Activated CD8-positive, alpha-beta T cell treated with anti-CD3 and anti-CD28 coated beads for 36 hours (primary cell): ENCODE measurements at regions not wholly inside any gene's neighbourhood (a gene's known extent, or its start where the extent isn't known, plus 50 kb on each side); places are given as distances from the start of the nearest gene placed in this dataset.
A peak's percentile ranks its signal among the peaks of the same experiment; 100 is the strongest.

Experiments used
- ATAC-seq: fragments of 200-7000 bp; cut with Tn5 transposase; one replicate; pipeline ENCODE4 v1.10.0; 2021; ENCODE audit warnings: mild to moderate bottlenecking, moderate library complexity
- CTCF ChIA-PET: fragments of 350-600 bp; sonication (Branson Sonifier 250); formaldehyde crosslinking; loops from one replicate; lab custom pipeline; 2021; ENCODE audit warnings: antibody characterized with exemption; lab: Charles Lee
- POLR2A ChIA-PET: fragments of 350-600 bp; sonication (Branson Sonifier 250); formaldehyde crosslinking; loops from one replicate; lab custom pipeline; 2021; ENCODE audit warnings: antibody characterized with exemption; lab: Charles Lee
- DNase-seq: peaks from one replicate; pipeline ENCODE4 v3.0.0-alpha.2; 2020
- H3K27ac Mint-ChIP-seq: one replicate; pipeline ENCODE4 v1.8.0; 2021; ENCODE audit warnings: mild to moderate bottlenecking, mixed read lengths
- H3K27me3 Mint-ChIP-seq: one replicate; pipeline ENCODE4 v1.8.0; 2021; ENCODE audit warnings: mixed read lengths
- H3K36me3 Mint-ChIP-seq: one replicate; pipeline ENCODE4 v1.8.0; 2021; ENCODE audit warnings: low read depth, mixed read lengths
- H3K4me1 Mint-ChIP-seq: one replicate; pipeline ENCODE4 v1.8.0; 2021; ENCODE audit warnings: low read depth, mixed read lengths
- H3K4me3 Mint-ChIP-seq: one replicate; pipeline ENCODE4 v1.8.0; 2021; ENCODE audit warnings: mild to moderate bottlenecking, moderate library complexity, mixed read lengths
- H3K9me3 Mint-ChIP-seq: one replicate; pipeline ENCODE4 v1.8.0; 2021; ENCODE audit warnings: mixed read lengths
- intact Hi-C: fragments of 100-400 bp; cut with micrococcal nuclease; formaldehyde crosslinking; loops from one replicate; pipeline ENCODE4 v1.10.0; 2022
- TF ChIP-seq, protein P1 (sequence below): fragments of 200-600 bp; IDR thresholded peaks from one replicate; pipeline ENCODE4 v1.8.0; 2022; ENCODE audit warnings: antibody characterized with exemption, mild to moderate bottlenecking

DNA sequence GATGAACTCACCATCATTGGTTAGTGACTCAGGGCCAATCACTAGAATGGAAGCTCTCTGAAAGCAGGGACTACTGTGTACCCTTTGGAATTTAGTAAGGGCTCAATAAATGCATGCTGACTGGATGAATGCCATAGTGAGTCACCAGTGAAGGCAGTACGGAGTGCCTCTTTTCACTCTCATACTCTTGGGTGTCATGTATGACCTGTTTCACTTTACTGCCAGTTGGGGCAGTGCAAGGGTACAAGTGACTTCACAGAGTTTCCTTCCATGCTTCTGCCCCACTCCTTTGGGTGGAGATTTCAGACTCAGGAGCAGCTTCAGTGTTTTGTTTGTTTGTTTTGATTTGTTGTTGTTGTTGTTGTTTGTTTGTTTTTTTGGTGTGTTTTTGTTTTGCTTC is 57.7 kb downstream of the SOX3 start:
- intact Hi-C loops = no loop called here
- CTCF ChIA-PET = no interaction called here
- TF ChIP-seq, protein P1, sequence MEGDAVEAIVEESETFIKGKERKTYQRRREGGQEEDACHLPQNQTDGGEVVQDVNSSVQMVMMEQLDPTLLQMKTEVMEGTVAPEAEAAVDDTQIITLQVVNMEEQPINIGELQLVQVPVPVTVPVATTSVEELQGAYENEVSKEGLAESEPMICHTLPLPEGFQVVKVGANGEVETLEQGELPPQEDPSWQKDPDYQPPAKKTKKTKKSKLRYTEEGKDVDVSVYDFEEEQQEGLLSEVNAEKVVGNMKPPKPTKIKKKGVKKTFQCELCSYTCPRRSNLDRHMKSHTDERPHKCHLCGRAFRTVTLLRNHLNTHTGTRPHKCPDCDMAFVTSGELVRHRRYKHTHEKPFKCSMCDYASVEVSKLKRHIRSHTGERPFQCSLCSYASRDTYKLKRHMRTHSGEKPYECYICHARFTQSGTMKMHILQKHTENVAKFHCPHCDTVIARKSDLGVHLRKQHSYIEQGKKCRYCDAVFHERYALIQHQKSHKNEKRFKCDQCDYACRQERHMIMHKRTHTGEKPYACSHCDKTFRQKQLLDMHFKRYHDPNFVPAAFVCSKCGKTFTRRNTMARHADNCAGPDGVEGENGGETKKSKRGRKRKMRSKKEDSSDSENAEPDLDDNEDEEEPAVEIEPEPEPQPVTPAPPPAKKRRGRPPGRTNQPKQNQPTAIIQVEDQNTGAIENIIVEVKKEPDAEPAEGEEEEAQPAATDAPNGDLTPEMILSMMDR = no peak
- H3K9me3 Mint-ChIP-seq = peaks cover 2% of the 10 kb centered on the region
- H3K36me3 Mint-ChIP-seq = no peaks in the 10 kb centered on the region
- no peak overlapping the region for H3K27ac Mint-ChIP-seq
- H3K4me3 Mint-ChIP-seq = no peak overlapping the region
- DNase-seq = no peak
- POLR2A ChIA-PET = no interaction called here
- no peak for ATAC-seq
- no peaks in the 10 kb centered on the region for H3K4me1 Mint-ChIP-seq
- H3K27me3 Mint-ChIP-seq = no peaks in the 10 kb centered on the region

DNA sequence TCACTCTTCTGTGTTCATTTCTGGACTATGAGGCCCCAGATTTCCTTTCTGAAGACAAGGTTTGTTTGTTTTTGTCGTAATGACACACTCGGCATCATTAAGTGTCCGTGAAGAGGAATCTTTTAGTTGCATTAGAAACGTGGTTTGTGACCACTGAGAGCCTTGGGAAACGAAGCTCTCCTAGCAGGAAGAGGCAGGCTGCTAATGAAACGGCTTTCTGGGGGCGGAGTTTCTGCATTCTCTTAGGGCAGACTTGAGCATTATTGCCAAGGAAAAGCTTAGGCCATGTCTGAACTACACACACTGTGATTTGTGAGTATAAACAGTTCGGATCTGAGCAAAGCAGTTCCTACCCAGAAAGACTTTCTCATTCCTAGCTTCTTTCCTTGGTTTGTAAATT is 64.0 kb downstream of the SOX3 start:
- peaks cover 7% of the 10 kb centered on the region for H3K27me3 Mint-ChIP-seq
- H3K4me1 Mint-ChIP-seq = no peaks in the 10 kb centered on the region

DNA sequence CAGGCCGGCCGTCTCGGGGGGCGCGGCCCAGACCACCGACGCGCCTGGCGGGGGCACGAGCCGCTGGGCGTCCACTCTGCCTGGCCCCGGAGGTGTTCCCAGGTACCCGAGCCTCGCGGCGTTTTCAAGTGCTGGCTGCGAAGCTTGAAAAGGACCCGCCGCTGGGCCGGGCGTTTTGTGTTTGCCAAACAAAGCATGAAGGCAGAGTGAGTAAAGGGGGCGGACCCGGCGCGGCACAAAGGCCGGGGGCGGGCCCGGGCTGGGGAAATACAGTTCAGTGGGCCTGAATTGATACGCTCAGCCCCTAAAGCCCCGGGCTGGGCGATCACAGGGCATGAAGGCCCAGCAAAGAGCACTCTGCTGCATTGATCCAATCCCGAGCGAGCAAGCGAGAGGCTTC is 65.4 kb downstream of the SOX3 start:
- no peaks in the 10 kb centered on the region for H3K4me1 Mint-ChIP-seq
- no peak overlapping the region for H3K4me3 Mint-ChIP-seq
- DNase-seq = peak; percentile 1
- H3K9me3 Mint-ChIP-seq = no peaks in the 10 kb centered on the region
- ATAC-seq = no peak
- TF ChIP-seq, protein P1 = no peak
- no peaks in the 10 kb centered on the region for H3K36me3 Mint-ChIP-seq
- CTCF ChIA-PET = no interaction called here
- H3K27me3 Mint-ChIP-seq = peaks cover 7% of the 10 kb centered on the region
- H3K27ac Mint-ChIP-seq = no peak overlapping the region
- intact Hi-C loops = no loop called here
- POLR2A ChIA-PET = no interaction called here

More for the DNA sequence above, 64.0 kb downstream of the SOX3 start:
- intact Hi-C loops = no loop called here
- TF ChIP-seq, protein P1 = no peak
- CTCF ChIA-PET = no interaction called here
- H3K36me3 Mint-ChIP-seq = no peaks in the 10 kb centered on the region
- DNase-seq (no peak), ATAC-seq (no peak)
- POLR2A ChIA-PET = no interaction called here
- no peak overlapping the region for H3K4me3 Mint-ChIP-seq
- peaks cover 2% of the 10 kb centered on the region for H3K9me3 Mint-ChIP-seq
- no peak overlapping the region for H3K27ac Mint-ChIP-seq

DNA sequence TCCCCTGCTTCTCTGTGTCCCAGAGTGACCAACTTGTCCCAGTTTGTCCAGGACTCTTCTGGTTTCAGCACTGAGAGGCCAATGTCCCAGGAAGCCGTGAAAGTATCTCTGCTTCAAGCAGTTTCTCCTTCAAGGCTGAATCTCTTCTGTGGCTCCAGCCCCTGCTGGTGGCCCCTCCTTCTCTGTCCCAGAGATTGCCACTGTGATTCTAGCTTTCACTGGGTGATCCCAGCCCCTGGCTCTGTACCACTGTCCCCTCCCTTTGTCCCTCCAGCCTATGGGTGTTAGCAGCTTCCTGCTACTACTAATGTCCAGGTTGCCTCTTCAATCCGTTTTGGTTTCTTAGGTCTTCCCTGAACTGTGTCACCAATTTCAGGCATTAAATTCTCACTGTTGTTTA is 70.5 kb downstream of the SOX3 start:
- POLR2A ChIA-PET = no interaction called here
- Mint-ChIP-seq H3K27ac (no peak overlapping the region), H3K27me3 (peaks cover 2% of the 10 kb centered on the region), H3K4me1 (no peaks in the 10 kb centered on the region), H3K4me3 (no peak overlapping the region), H3K9me3 (no peaks in the 10 kb centered on the region), H3K36me3 (no peaks in the 10 kb centered on the region)
- no peak for DNase-seq
- TF ChIP-seq, protein P1 = no peak
- ATAC-seq = no peak
- CTCF ChIA-PET = no interaction called here
- intact Hi-C loops = no loop called here

DNA sequence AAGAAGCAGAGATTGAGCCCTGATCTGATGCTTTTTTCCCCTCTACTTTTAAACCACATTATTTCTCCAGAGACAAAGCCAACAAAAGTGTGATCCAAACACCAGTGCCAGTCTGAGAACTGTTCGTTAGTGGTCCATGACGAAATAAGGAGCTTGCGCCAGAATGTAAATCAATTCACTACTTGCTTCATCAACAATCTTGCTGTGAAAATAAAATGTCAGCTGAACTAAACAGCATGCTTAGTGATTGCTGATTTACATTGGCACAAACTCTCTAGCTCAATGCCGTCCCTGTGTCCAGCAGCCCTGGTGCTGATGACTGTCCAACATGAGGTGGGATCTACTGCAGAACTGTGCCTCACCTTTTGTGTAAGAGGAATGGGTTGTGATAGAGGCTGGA is 71.3 kb downstream of the SOX3 start:
- DNase-seq (no peak), ATAC-seq (no peak)
- Mint-ChIP-seq H3K9me3 (no peaks in the 10 kb centered on the region), H3K4me3 (no peak overlapping the region), H3K36me3 (no peaks in the 10 kb centered on the region), H3K27ac (no peak overlapping the region), H3K27me3 (peaks cover 2% of the 10 kb centered on the region), H3K4me1 (no peaks in the 10 kb centered on the region)
- POLR2A ChIA-PET = interaction anchor here (0.5 kb wide), 1 partner anchor 102 kb away, joined by 3 read pairs; no protein-coding TSS in a partner anchor
- intact Hi-C loops = no loop called here
- CTCF ChIA-PET = no interaction called here
- TF ChIP-seq, protein P1 = no peak
